Neural progenitor cell (in vitro differentiated cells): ENCODE measurements at regions not wholly inside any gene's neighbourhood (a gene's known extent, or its start where the extent isn't known, plus 50 kb on each side); places are given as distances from the start of the nearest gene placed in this dataset.

Experiments
- DNase-seq: peaks from one replicate; pipeline ENCODE4 v3.0.0-alpha.2; 2016; ENCODE audit warnings: low spot score
- H2AFZ ChIP-seq: fragments of 200-600 bp; sonication (generic); replicated peaks from 2 replicates; pipeline ENCODE4 v1.6.1; 2016; ENCODE audit warnings: antibody characterized with exemption
- H3F3A ChIP-seq: fragments of 200-600 bp; sonication (generic); 2 replicates; pipeline ENCODE4 v1.6.1; 2016; ENCODE audit warnings: antibody characterized with exemption, low read depth
- H3K27ac ChIP-seq: fragments of 200-600 bp; sonication (generic); 2 replicates; pipeline ENCODE4 v1.5.1; 2016; ENCODE audit warnings: mild to moderate bottlenecking
- H3K27me3 ChIP-seq: fragments of 200-600 bp; sonication (generic); 2 replicates; pipeline ENCODE4 v1.6.1; 2016; ENCODE audit warnings: mild to moderate bottlenecking, moderate library complexity
- H3K36me3 ChIP-seq: fragments of 200-600 bp; sonication (generic); 2 replicates; pipeline ENCODE4 v1.5.1; 2016
- H3K4me1 ChIP-seq: fragments of 200-600 bp; sonication (generic); 2 replicates; pipeline ENCODE4 v1.6.1; 2016; ENCODE audit warnings: mixed run types
- H3K4me2 ChIP-seq: fragments of 200-600 bp; sonication (generic); 2 replicates; pipeline ENCODE4 v1.6.1; 2016
- H3K4me3 ChIP-seq: fragments of 200-600 bp; sonication (generic); 2 replicates; pipeline ENCODE4 v1.5.1; 2016
- H3K79me2 ChIP-seq: fragments of 200-600 bp; sonication (generic); 2 replicates; pipeline ENCODE4 v1.6.1; 2016; ENCODE audit warnings: low read depth
- H3K9ac ChIP-seq: fragments of 200-600 bp; sonication (generic); 2 replicates; pipeline ENCODE4 v1.6.1; 2016
- H3K9me3 ChIP-seq: fragments of 200-600 bp; sonication (generic); 2 replicates; pipeline ENCODE4 v1.5.1; 2016; ENCODE audit warnings: low read depth
- H4K20me1 ChIP-seq: fragments of 200-600 bp; sonication (generic); 2 replicates; pipeline ENCODE4 v1.6.1; 2016; ENCODE audit warnings: low read depth
- H3K27ac Mint-ChIP-seq: 3 replicates; pipeline ENCODE4 v1.8.0; 2021; ENCODE audit warnings: mixed read lengths
- H3K27me3 Mint-ChIP-seq: 2 replicates; pipeline ENCODE4 v1.8.0; 2022; ENCODE audit warnings: low read depth, mild to moderate bottlenecking, inconsistent platforms, moderate library complexity, mixed read lengths; ENCODE audit not compliant: insufficient read depth
- H3K36me3 Mint-ChIP-seq: 3 replicates; pipeline ENCODE4 v1.8.0; 2021; ENCODE audit warnings: mixed read lengths
- H3K4me1 Mint-ChIP-seq: 3 replicates; pipeline ENCODE4 v1.8.0; 2021; ENCODE audit warnings: mixed read lengths
- H3K4me3 Mint-ChIP-seq: 3 replicates; pipeline ENCODE4 v1.8.0; 2021; ENCODE audit warnings: mild to moderate bottlenecking, moderate library complexity, mixed read lengths
- H3K9me3 Mint-ChIP-seq: 3 replicates; pipeline ENCODE4 v1.8.0; 2020; ENCODE audit warnings: mixed read lengths
- EZH2 ChIP-seq: fragments of 200-600 bp; sonication (generic); IDR thresholded peaks from 2 replicates; pipeline ENCODE4 v1.6.1; 2017; ENCODE audit warnings: antibody characterized with exemption, mild to moderate bottlenecking, moderate library complexity
- EZH2phosphoT487 ChIP-seq: fragments of 200-600 bp; sonication (generic); IDR thresholded peaks from 2 replicates; pipeline ENCODE4 v1.6.1; 2017; ENCODE audit warnings: antibody characterized with exemption
- TF ChIP-seq, protein P1 (sequence below): fragments of 200-600 bp; sonication (generic); IDR thresholded peaks from 2 replicates; pipeline ENCODE4 v1.5.1; 2017; ENCODE audit warnings: antibody characterized with exemption, mild to moderate bottlenecking

DNA sequence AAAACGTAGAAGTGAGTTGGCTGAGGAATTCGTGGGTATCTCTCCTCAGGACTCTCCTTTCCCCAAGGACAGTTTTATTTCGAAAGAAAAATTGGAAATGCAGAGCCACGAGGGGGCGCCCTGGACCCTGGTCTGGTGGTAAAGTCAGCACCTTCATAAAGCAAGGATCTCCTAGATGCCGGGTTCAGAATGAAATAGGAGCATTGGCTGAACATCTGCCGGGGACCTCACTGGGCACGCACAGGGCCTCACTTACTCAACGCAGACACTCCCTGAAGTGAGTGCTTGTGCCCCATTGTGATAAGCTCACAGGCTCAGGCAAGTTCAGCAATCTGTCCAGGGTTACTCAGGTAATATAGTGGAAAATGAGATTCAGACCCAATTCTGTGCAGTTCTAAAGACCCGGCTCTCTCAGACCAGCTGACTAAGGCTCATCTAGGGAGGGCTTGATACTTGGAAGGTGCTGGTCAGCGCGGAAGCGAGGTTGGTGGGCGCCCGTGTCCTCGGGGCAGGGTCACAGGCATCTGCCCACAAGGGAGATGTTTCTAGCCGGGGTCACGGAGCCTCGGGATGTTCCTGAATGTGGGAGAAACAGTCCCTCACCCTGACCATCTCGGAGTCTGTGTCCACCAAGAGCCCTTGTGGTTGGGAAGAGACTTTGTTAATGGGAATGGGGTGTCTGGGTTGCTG lies 55.7 kb upstream of the ETV3 start:
- Histone ChIP-seq H3F3A (no peaks in the 10 kb centered on the region), H3K4me3 (no peak overlapping the region), H3K4me1 (no peaks in the 10 kb centered on the region), H3K36me3 (no peaks in the 10 kb centered on the region), H2AFZ (peak overlapping the region; percentile 43), H3K27ac (no peak overlapping the region), H3K27me3 (no peaks in the 10 kb centered on the region), H3K79me2 (no peaks in the 10 kb centered on the region), H4K20me1 (no peaks in the 10 kb centered on the region), H3K9ac (no peak overlapping the region), H3K4me2 (no peak overlapping the region), H3K9me3 (no peaks in the 10 kb centered on the region)
- DNase-seq = peak; percentile 77
- peak overlapping the region; percentile 13 for H3K27ac Mint-ChIP-seq
- no peaks in the 10 kb centered on the region for H3K36me3 Mint-ChIP-seq
- no peak overlapping the region for H3K4me3 Mint-ChIP-seq
- peaks cover 4% of the 10 kb centered on the region for H3K27me3 Mint-ChIP-seq
- no peaks in the 10 kb centered on the region for H3K9me3 Mint-ChIP-seq
- H3K4me1 Mint-ChIP-seq = peaks cover 2% of the 10 kb centered on the region
- TF ChIP-seq, protein P1, sequence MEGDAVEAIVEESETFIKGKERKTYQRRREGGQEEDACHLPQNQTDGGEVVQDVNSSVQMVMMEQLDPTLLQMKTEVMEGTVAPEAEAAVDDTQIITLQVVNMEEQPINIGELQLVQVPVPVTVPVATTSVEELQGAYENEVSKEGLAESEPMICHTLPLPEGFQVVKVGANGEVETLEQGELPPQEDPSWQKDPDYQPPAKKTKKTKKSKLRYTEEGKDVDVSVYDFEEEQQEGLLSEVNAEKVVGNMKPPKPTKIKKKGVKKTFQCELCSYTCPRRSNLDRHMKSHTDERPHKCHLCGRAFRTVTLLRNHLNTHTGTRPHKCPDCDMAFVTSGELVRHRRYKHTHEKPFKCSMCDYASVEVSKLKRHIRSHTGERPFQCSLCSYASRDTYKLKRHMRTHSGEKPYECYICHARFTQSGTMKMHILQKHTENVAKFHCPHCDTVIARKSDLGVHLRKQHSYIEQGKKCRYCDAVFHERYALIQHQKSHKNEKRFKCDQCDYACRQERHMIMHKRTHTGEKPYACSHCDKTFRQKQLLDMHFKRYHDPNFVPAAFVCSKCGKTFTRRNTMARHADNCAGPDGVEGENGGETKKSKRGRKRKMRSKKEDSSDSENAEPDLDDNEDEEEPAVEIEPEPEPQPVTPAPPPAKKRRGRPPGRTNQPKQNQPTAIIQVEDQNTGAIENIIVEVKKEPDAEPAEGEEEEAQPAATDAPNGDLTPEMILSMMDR = peak; percentile 90
- no peak for TF ChIP-seq EZH2phosphoT487

DNA sequence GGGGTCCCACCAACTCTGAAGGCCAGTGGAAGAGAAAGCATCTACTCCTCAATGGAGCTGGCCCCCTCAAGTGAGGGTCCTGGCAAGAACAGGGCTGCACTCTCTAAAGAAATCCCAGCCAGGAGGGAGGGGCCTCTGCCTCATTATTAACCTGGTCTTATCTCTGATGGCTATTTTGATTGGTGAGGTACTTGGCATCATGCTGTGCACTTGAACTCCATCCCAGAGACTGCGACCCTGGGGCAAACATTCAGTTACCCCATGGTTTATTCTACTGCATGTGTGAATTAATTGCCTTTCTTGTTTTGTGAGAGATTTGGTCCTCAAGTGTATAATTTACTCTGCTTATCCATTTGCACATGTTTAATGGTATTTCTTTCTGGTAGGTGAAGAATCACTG lies 55.0 kb upstream of the ETV3 start:
- DNase-seq = no peak
- Mint-ChIP-seq H3K4me3 (no peak overlapping the region), H3K36me3 (no peaks in the 10 kb centered on the region), H3K4me1 (peaks cover 2% of the 10 kb centered on the region), H3K27ac (no peak overlapping the region), H3K9me3 (no peaks in the 10 kb centered on the region), H3K27me3 (peaks cover 4% of the 10 kb centered on the region)
- Histone ChIP-seq H3K27me3 (no peaks in the 10 kb centered on the region), H2AFZ (no peak overlapping the region), H3F3A (no peaks in the 10 kb centered on the region), H3K4me2 (no peak overlapping the region), H4K20me1 (no peaks in the 10 kb centered on the region), H3K4me3 (no peak overlapping the region), H3K79me2 (no peaks in the 10 kb centered on the region), H3K27ac (no peak overlapping the region), H3K9me3 (no peaks in the 10 kb centered on the region), H3K36me3 (no peaks in the 10 kb centered on the region), H3K4me1 (no peaks in the 10 kb centered on the region), H3K9ac (no peak overlapping the region)
- TF ChIP-seq, protein P1 = no peak
- TF ChIP-seq EZH2phosphoT487 = no peak
- no peak for TF ChIP-seq EZH2

DNA sequence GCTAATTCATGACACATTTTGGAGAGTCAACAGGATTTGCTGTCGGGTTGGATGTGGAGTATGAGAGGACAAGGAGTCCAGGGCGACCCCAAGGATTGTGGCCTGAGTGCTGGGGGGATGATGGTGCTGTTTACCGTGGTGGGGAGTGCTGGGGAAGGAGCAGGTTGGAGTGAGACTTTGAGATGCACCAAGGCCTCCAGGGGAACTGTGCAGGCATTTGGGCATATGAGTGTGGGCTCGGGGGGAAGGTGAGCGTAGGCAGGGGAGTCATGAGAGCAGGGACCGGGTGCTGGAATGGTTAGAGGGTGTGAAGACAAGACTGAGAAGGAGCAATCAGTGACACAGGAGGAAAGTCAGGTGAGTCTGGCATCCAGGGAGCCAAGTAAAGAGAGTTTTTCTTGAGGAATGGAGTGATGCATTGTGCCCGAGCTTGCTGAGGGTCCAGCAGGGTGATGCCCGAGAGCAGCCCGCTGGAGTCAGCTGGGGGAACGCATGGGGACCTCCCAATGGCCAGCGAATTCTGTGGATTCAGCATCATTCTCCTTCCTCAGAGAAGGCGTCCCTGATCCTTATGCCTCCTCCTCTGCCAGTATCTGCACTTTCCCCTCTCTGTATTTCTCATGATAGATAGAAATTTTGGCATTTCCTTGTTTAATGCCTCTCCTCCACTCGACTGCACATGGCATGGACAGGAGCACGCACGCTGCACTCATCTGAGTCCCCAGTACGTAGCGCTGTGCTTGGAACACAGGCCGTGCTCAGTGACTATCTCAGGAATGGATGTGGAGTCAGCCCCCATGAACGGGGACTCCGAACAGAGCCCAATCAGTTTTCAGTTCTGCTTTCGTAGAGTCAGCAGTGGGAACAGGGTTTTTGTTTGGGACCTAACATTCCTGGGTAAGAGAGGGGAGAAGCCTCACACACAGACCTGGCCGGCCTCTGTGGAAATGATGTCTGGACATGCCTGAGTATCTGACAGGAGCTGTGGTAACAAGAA lies 52.1 kb upstream of the ETV3 start:
- Histone ChIP-seq H3F3A (no peaks in the 10 kb centered on the region), H3K36me3 (no peaks in the 10 kb centered on the region), H2AFZ (peak overlapping the region; percentile 63)

More for the DNA sequence above, 52.1 kb upstream of the ETV3 start:
- peaks cover 2% of the 10 kb centered on the region for H3K4me1 Mint-ChIP-seq
- no peaks in the 10 kb centered on the region for H3K9me3 ChIP-seq
- no peaks in the 10 kb centered on the region for H4K20me1 ChIP-seq
- TF ChIP-seq, protein P1 = no peak
- no peak for TF ChIP-seq EZH2
- no peak for TF ChIP-seq EZH2phosphoT487
- H3K36me3 Mint-ChIP-seq = no peaks in the 10 kb centered on the region
- H3K27ac Mint-ChIP-seq = no peak overlapping the region
- no peaks in the 10 kb centered on the region for H3K4me1 ChIP-seq
- H3K4me3 ChIP-seq = no peak overlapping the region
- H3K27ac ChIP-seq = no peak overlapping the region
- H3K79me2 ChIP-seq = no peaks in the 10 kb centered on the region
- peaks cover 4% of the 10 kb centered on the region for H3K27me3 Mint-ChIP-seq
- H3K9ac ChIP-seq = no peak overlapping the region
- no peaks in the 10 kb centered on the region for H3K27me3 ChIP-seq
- H3K4me3 Mint-ChIP-seq = no peak overlapping the region
- no peak overlapping the region for H3K4me2 ChIP-seq
- DNase-seq = no peak
- no peaks in the 10 kb centered on the region for H3K9me3 Mint-ChIP-seq
